SK-N-SH (cell line): ENCODE measurements at regions not wholly inside any gene's neighbourhood (a gene's known extent, or its start where the extent isn't known, plus 50 kb on each side); places are given as distances from the start of the nearest gene placed in this dataset.

Source experiments
- CTCF ChIA-PET: fragments of 300-600, 350-600 bp; formaldehyde crosslinking; extraction: SDS; loops from one replicate; lab custom pipeline; 2021; lab: Yijun Ruan, JAX
- POLR2A ChIA-PET: fragments of 350-600 bp; sonication (Branson Sonifier 250); formaldehyde crosslinking; extraction: SDS; loops from one replicate; lab custom pipeline; 2020; ENCODE audit warnings: antibody characterized with exemption, inconsistent platforms; lab: Yijun Ruan, JAX
- DNase-seq: peaks from one replicate; pipeline ENCODE4 v3.0.0; 2012
- H2AFZ ChIP-seq: fragments of 200-600 bp; sonication (generic); 2 replicates; pipeline ENCODE4 v1.8.1; 2016; ENCODE audit warnings: antibody characterized with exemption, mild to moderate bottlenecking, low read depth
- H3F3A ChIP-seq: fragments of 200-600 bp; sonication (generic); replicated peaks from 2 replicates; pipeline ENCODE3; 2016; ENCODE audit warnings: antibody characterized with exemption, mild to moderate bottlenecking; ENCODE audit not compliant: insufficient read depth
- H3K27ac ChIP-seq, 2 experiments: fragments of 200-500 bp in 1 of 2; fragments of 200-600 bp in 1 of 2; sonication (Bioruptor generic) in 1 of 2; sonication (generic), shearing (Covaris generic) in 1 of 2; 2 replicates each; pipeline versions ENCODE4 v1.5.1 to v1.6.1; 2014 to 2016; ENCODE audit warnings: low read depth in 2 of 2, inconsistent platforms in 1 of 2, low read length in 1 of 2, mild to moderate bottlenecking in 1 of 2, mixed read lengths in 1 of 2
- H3K27me3 ChIP-seq: fragments of 200-600 bp; sonication (generic), shearing (Covaris generic); 2 replicates; pipeline ENCODE4 v1.6.1; 2016; ENCODE audit warnings: mixed run types; ENCODE audit not compliant: insufficient read depth
- H3K36me3 ChIP-seq, 2 experiments: fragments of 200-500 bp in 1 of 2; fragments of 200-600 bp in 1 of 2; sonication (Bioruptor generic) in 1 of 2; sonication (generic) in 1 of 2; replicated peaks in 1 of 2; 2 replicates each; pipeline versions ENCODE3 to v1.5.1; 2014 to 2016; ENCODE audit warnings: low read length in 1 of 2, mild to moderate bottlenecking in 1 of 2; ENCODE audit not compliant: insufficient read depth in 2 of 2, control insufficient read depth in 1 of 2
- H3K4me1 ChIP-seq, 2 experiments: fragments of 200-500 bp in 1 of 2; fragments of 200-600 bp in 1 of 2; sonication (Bioruptor generic) in 1 of 2; sonication (generic), shearing (Covaris generic) in 1 of 2; 2 replicates each; pipeline versions ENCODE4 v1.5.1 to v1.6.1; 2014 to 2016; ENCODE audit warnings: low read depth in 1 of 2, low read length in 1 of 2, mixed run types in 1 of 2; ENCODE audit not compliant: insufficient read depth in 2 of 2, control insufficient read depth in 1 of 2
- H3K4me2 ChIP-seq: fragments of 200-600 bp; sonication (generic), shearing (Covaris generic); 2 replicates; pipeline ENCODE4 v1.6.1; 2017; ENCODE audit warnings: mixed run types
- H3K4me3 ChIP-seq, 2 experiments: fragments of 200-500 bp in 1 of 2; fragments of 200-600 bp in 1 of 2; sonication (Bioruptor generic) in 1 of 2; sonication (generic), shearing (Covaris generic) in 1 of 2; 2 replicates each; pipeline versions ENCODE4 v1.5.1 to v1.8.1; 2014 to 2016; ENCODE audit warnings: low read depth in 2 of 2, inconsistent platforms in 1 of 2, low read length in 1 of 2, mild to moderate bottlenecking in 1 of 2, mixed read lengths in 1 of 2, moderate library complexity in 1 of 2
- H3K79me2 ChIP-seq: fragments of 200-600 bp; sonication (generic); 2 replicates; pipeline ENCODE4 v1.8.1; 2017; ENCODE audit warnings: mild to moderate bottlenecking; ENCODE audit not compliant: insufficient read depth
- H3K9ac ChIP-seq: fragments of 200-600 bp; sonication (generic); 2 replicates; pipeline ENCODE4 v1.6.1; 2017; ENCODE audit warnings: mixed run types
- H3K9me2 ChIP-seq: fragments of 200-600 bp; sonication (generic); 2 replicates; pipeline ENCODE4 v1.6.1; 2017; ENCODE audit warnings: mixed run types
- H3K9me3 ChIP-seq: fragments of 200-600 bp; sonication (generic); 2 replicates; pipeline ENCODE4 v1.6.1; 2017; ENCODE audit warnings: mixed run types, mild to moderate bottlenecking, moderate library complexity
- H4K20me1 ChIP-seq: fragments of 200-600 bp; sonication (generic); 2 replicates; pipeline ENCODE4 v1.6.1; 2017; ENCODE audit warnings: mild to moderate bottlenecking, mixed run types; ENCODE audit not compliant: insufficient read depth
- CHD2 ChIP-seq: fragments of 150-350 bp; IDR thresholded peaks from 2 replicates; pipeline ENCODE4 v1.6.1; 2018; ENCODE audit warnings: low read length; ENCODE audit not compliant: partially characterized antibody
- ELF1 ChIP-seq: IDR thresholded peaks from 2 replicates; pipeline ENCODE4 v1.4.0; 2012
- FOXM1 ChIP-seq: IDR thresholded peaks from 2 replicates; pipeline ENCODE4 v1.4.0; 2012; ENCODE audit warnings: low read depth, mild to moderate bottlenecking
- GABPA ChIP-seq: IDR thresholded peaks from 2 replicates; pipeline ENCODE4 v1.4.0; 2012; ENCODE audit warnings: low read depth, mild to moderate bottlenecking
- GATA2 ChIP-seq: sonication (generic); formaldehyde crosslinking; IDR thresholded peaks from 2 replicates; pipeline ENCODE4 v1.5.0; 2020; ENCODE audit warnings: mild to moderate bottlenecking, missing genetic modification reagents
- MXI1 ChIP-seq: IDR thresholded peaks from 2 replicates; pipeline ENCODE4 v1.6.1; 2012; ENCODE audit warnings: mild to moderate bottlenecking, low read depth, low read length, improper control_type of control experiment
- NFIC ChIP-seq: IDR thresholded peaks from 2 replicates; pipeline ENCODE4 v1.4.0; 2012; ENCODE audit warnings: borderline replicate concordance
- POLR2AphosphoS5 ChIP-seq: IDR thresholded peaks from 2 replicates; pipeline ENCODE4 v1.6.1; 2012; ENCODE audit warnings: low read depth, low read length
- RAD21 ChIP-seq: IDR thresholded peaks from 2 replicates; pipeline ENCODE4 v1.6.1; 2012; ENCODE audit warnings: mild to moderate bottlenecking, low read length
- RCOR1 ChIP-seq: fragments of 150-350 bp; IDR thresholded peaks from 2 replicates; pipeline ENCODE4 v1.6.1; 2017; ENCODE audit warnings: antibody characterized with exemption, low read length
- TAF1 ChIP-seq: IDR thresholded peaks from 2 replicates; pipeline ENCODE4 v1.6.1; 2012; ENCODE audit warnings: low read depth, mild to moderate bottlenecking, low read length, moderate library complexity, borderline replicate concordance
- TCF12 ChIP-seq: IDR thresholded peaks from 2 replicates; pipeline ENCODE4 v1.4.0; 2012
- YY1 ChIP-seq: IDR thresholded peaks from 2 replicates; pipeline ENCODE4 v1.4.0; 2012; ENCODE audit warnings: low read depth, mild to moderate bottlenecking
- WGBS: methylation state at CpG from one replicate; pipeline ENCODE4 v1.1.6; 2017; ENCODE audit warnings: low lambda C conversion rate; 5-methylcytosine and 5-hydroxymethylcytosine counted together
- TF ChIP-seq, protein P1 (sequence below): fragments of 150-350 bp; IDR thresholded peaks from 2 replicates; pipeline ENCODE4 v1.6.1; 2016; ENCODE audit warnings: mild to moderate bottlenecking, low read depth, low read length
- TF ChIP-seq, protein P2 (sequence below): IDR thresholded peaks from 2 replicates; pipeline ENCODE4 v1.6.1; 2012; ENCODE audit warnings: mild to moderate bottlenecking, low read depth, low read length, moderate library complexity
- TF ChIP-seq, protein P3 (sequence below): IDR thresholded peaks from 2 replicates; pipeline ENCODE4; 2012

DNA sequence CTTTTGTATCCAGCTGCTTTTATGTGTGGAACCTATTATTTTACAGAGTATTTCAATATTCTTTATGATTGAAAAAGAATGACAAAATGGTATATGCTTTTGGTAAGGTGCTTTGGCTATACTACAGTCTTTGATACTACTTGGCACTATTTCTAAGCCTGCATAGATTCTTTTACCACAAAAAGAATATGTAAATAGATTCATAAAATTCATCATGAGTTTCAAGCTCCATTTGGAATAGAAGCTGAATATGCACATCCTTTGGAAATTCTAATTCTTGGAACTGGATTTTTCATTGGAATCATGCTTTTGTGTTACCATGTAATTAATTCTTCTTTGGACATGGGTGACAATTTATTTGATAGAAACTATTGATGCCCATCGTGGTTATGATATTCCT, 60.2 kb upstream of the SYTL5 start:
- H3K27me3 ChIP-seq: no peaks in the 10 kb centered on the region
- no peak overlapping the region for H3K27ac ChIP-seq
- no peak overlapping the region for H2AFZ ChIP-seq
- TF ChIP-seq CHD2 (no peak), FOXM1 (no peak), TAF1 (no peak), POLR2AphosphoS5 (no peak), RAD21 (no peak), RCOR1 (no peak), GATA2 (CRISPR knock-in tag) (no peak), YY1 (no peak), MXI1 (no peak), TCF12 (no peak), ELF1 (no peak), GABPA (no peak), NFIC (no peak)
- TF ChIP-seq, protein P1, sequence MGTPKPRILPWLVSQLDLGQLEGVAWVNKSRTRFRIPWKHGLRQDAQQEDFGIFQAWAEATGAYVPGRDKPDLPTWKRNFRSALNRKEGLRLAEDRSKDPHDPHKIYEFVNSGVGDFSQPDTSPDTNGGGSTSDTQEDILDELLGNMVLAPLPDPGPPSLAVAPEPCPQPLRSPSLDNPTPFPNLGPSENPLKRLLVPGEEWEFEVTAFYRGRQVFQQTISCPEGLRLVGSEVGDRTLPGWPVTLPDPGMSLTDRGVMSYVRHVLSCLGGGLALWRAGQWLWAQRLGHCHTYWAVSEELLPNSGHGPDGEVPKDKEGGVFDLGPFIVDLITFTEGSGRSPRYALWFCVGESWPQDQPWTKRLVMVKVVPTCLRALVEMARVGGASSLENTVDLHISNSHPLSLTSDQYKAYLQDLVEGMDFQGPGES: no peak
- TF ChIP-seq, protein P2, sequence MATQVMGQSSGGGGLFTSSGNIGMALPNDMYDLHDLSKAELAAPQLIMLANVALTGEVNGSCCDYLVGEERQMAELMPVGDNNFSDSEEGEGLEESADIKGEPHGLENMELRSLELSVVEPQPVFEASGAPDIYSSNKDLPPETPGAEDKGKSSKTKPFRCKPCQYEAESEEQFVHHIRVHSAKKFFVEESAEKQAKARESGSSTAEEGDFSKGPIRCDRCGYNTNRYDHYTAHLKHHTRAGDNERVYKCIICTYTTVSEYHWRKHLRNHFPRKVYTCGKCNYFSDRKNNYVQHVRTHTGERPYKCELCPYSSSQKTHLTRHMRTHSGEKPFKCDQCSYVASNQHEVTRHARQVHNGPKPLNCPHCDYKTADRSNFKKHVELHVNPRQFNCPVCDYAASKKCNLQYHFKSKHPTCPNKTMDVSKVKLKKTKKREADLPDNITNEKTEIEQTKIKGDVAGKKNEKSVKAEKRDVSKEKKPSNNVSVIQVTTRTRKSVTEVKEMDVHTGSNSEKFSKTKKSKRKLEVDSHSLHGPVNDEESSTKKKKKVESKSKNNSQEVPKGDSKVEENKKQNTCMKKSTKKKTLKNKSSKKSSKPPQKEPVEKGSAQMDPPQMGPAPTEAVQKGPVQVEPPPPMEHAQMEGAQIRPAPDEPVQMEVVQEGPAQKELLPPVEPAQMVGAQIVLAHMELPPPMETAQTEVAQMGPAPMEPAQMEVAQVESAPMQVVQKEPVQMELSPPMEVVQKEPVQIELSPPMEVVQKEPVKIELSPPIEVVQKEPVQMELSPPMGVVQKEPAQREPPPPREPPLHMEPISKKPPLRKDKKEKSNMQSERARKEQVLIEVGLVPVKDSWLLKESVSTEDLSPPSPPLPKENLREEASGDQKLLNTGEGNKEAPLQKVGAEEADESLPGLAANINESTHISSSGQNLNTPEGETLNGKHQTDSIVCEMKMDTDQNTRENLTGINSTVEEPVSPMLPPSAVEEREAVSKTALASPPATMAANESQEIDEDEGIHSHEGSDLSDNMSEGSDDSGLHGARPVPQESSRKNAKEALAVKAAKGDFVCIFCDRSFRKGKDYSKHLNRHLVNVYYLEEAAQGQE: no peak
- TF ChIP-seq, protein P3, sequence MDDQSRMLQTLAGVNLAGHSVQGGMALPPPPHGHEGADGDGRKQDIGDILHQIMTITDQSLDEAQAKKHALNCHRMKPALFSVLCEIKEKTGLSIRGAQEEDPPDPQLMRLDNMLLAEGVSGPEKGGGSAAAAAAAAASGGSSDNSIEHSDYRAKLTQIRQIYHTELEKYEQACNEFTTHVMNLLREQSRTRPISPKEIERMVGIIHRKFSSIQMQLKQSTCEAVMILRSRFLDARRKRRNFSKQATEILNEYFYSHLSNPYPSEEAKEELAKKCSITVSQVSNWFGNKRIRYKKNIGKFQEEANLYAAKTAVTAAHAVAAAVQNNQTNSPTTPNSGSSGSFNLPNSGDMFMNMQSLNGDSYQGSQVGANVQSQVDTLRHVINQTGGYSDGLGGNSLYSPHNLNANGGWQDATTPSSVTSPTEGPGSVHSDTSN: no peak
- TF ChIP-seq, all 33 proteins: peak for 0
- Histone ChIP-seq H3K9me3 (no peaks in the 10 kb centered on the region), H3F3A (no peaks in the 10 kb centered on the region), H3K36me3 (no peaks in the 10 kb centered on the region), H3K79me2 (no peaks in the 10 kb centered on the region), H3K4me1 (no peaks in the 10 kb centered on the region), H3K9ac (no peak overlapping the region), H3K4me2 (no peak overlapping the region), H3K9me2 (no peaks in the 10 kb centered on the region), H4K20me1 (no peaks in the 10 kb centered on the region), H3K4me3 (no peak overlapping the region)
- ChIA-PET CTCF (no interaction called here), POLR2A (no interaction called here)
- DNase-seq: no peak
- 5% methylated on average over 1 of the region's 1 CpG for WGBS
